IMR-90 (cell line): ENCODE measurements at regions not wholly inside any gene's neighbourhood (a gene's known extent, or its start where the extent isn't known, plus 50 kb on each side); places are given as distances from the start of the nearest gene placed in this dataset.

Source experiments
- ATAC-seq: fragments of 200-7000 bp; cut with Tn5 transposase; 2 replicates; pipeline ENCODE4 v1.9.1; 2020; ENCODE audit warnings: low read depth, mild to moderate bottlenecking, moderate library complexity
- BruUV-seq: library from RNA; stranded (reverse); fragments of 400-500 nt; replicated peaks from 2 replicates; lab custom pipeline; 2021; lab: Mats Ljungman, UMichigan
- CTCF ChIA-PET: fragments of 300-600 bp; formaldehyde crosslinking; extraction: SDS; loops from one replicate; lab custom pipeline; 2021; ENCODE audit warnings: antibody characterized with exemption; lab: Yijun Ruan, JAX
- POLR2A ChIA-PET: fragments of 300-600 bp; sonication (Branson Sonifier 250); formaldehyde crosslinking; loops from one replicate; lab custom pipeline; 2022; ENCODE audit warnings: antibody characterized with exemption; ENCODE audit not compliant: unreplicated experiment; lab: Charles Lee
- DNase-seq: peaks from one replicate; pipeline ENCODE4 v3.0.0; 2013
- H2AFZ ChIP-seq: replicated peaks from 2 replicates; pipeline ENCODE3; 2013; ENCODE audit warnings: low read length, mild to moderate bottlenecking; ENCODE audit not compliant: poor library complexity
- H2AK5ac ChIP-seq: 2 replicates; pipeline ENCODE4 v1.6.1; 2013; ENCODE audit warnings: low read depth, low read length, inconsistent platforms
- H2AK9ac ChIP-seq: replicated peaks from 2 replicates; pipeline ENCODE3; 2013; ENCODE audit warnings: mild to moderate bottlenecking, low read depth, low read length, moderate library complexity; ENCODE audit not compliant: poor library complexity
- H2BK120ac ChIP-seq: 2 replicates; pipeline ENCODE4 v1.6.1; 2013; ENCODE audit warnings: low read depth, low read length, inconsistent platforms
- H2BK15ac ChIP-seq: 3 replicates; pipeline ENCODE4 v1.6.1; 2013; ENCODE audit warnings: low read depth, low read length, inconsistent platforms
- H2BK20ac ChIP-seq: 2 replicates; pipeline ENCODE4 v1.6.1; 2013; ENCODE audit warnings: low read depth, mild to moderate bottlenecking, inconsistent platforms, low read length, moderate library complexity
- H2BK5ac ChIP-seq: 2 replicates; pipeline ENCODE4 v1.6.1; 2013; ENCODE audit warnings: mild to moderate bottlenecking, low read depth, low read length, inconsistent platforms; ENCODE audit not compliant: poor library complexity, severe bottlenecking
- H3K14ac ChIP-seq: replicated peaks from 2 replicates; pipeline ENCODE4 v1.6.1; 2013; ENCODE audit warnings: low read depth, low read length, inconsistent platforms
- H3K18ac ChIP-seq: 2 replicates; pipeline ENCODE4 v1.6.1; 2013; ENCODE audit warnings: low read depth, low read length, control low read depth
- H3K23ac ChIP-seq: 2 replicates; pipeline ENCODE4 v1.6.1; 2013; ENCODE audit warnings: low read depth, low read length, inconsistent platforms
- H3K27ac ChIP-seq: 2 replicates; pipeline ENCODE4 v1.5.1; 2013; ENCODE audit warnings: mild to moderate bottlenecking, control low read depth, low read length; ENCODE audit not compliant: insufficient read depth
- H3K27me3 ChIP-seq: 2 replicates; pipeline ENCODE4 v1.6.1; 2013; ENCODE audit warnings: low read length; ENCODE audit not compliant: control insufficient read depth, insufficient read depth
- H3K36me3 ChIP-seq: 2 replicates; pipeline ENCODE4 v1.6.1; 2013; ENCODE audit warnings: low read length, mixed read lengths; ENCODE audit not compliant: control insufficient read depth, insufficient read depth
- H3K4ac ChIP-seq: 2 replicates; pipeline ENCODE4 v1.6.1; 2013; ENCODE audit warnings: low read depth, low read length, inconsistent platforms
- H3K4me1 ChIP-seq: 2 replicates; pipeline ENCODE4 v1.6.1; 2013; ENCODE audit warnings: low read length, mixed read lengths; ENCODE audit not compliant: control insufficient read depth, insufficient read depth
- H3K4me2 ChIP-seq: 2 replicates; pipeline ENCODE4 v1.6.1; 2013; ENCODE audit warnings: low read depth, mild to moderate bottlenecking, control low read depth, low read length, moderate library complexity
- H3K4me3 ChIP-seq: 2 replicates; pipeline ENCODE4 v1.5.1; 2013; ENCODE audit warnings: low read depth, mild to moderate bottlenecking, control low read depth, low read length, moderate library complexity; ENCODE audit not compliant: insufficient read depth
- H3K56ac ChIP-seq: 2 replicates; pipeline ENCODE4 v1.6.1; 2013; ENCODE audit warnings: low read length, inconsistent platforms; ENCODE audit not compliant: insufficient read depth; ENCODE audit errors: extremely low read depth
- H3K79me1 ChIP-seq, 2 experiments: 2 replicates each; pipeline ENCODE4 v1.6.1; 2013; ENCODE audit warnings: low read length in 2 of 2, inconsistent platforms in 1 of 2, low read depth in 1 of 2
- H3K9ac ChIP-seq: 2 replicates; pipeline ENCODE4 v1.6.1; 2013; ENCODE audit warnings: low read depth, low read length, control low read depth
- H3K9me1 ChIP-seq: 2 replicates; pipeline ENCODE4 v1.6.1; 2013; ENCODE audit warnings: low read length, inconsistent platforms; ENCODE audit not compliant: insufficient read depth
- H3K9me3 ChIP-seq: 2 replicates; pipeline ENCODE4 v1.6.1; 2013; ENCODE audit warnings: low read length; ENCODE audit not compliant: control insufficient read depth, insufficient read depth
- H4K20me1 ChIP-seq: 2 replicates; pipeline ENCODE4 v1.6.1; 2013; ENCODE audit warnings: low read length, inconsistent platforms; ENCODE audit not compliant: insufficient read depth
- H4K5ac ChIP-seq: 2 replicates; pipeline ENCODE4 v1.6.1; 2013; ENCODE audit warnings: mild to moderate bottlenecking, low read depth, low read length, control low read depth
- H4K8ac ChIP-seq, 2 experiments: 2 replicates each; pipeline ENCODE4 v1.6.1; 2013; ENCODE audit warnings: low read depth in 2 of 2, low read length in 2 of 2, control low read depth in 1 of 2, inconsistent platforms in 1 of 2
- H4K91ac ChIP-seq: 2 replicates; pipeline ENCODE4 v1.6.1; 2013; ENCODE audit warnings: low read depth, low read length, inconsistent platforms; ENCODE audit not compliant: insufficient read depth
- BHLHE40 ChIP-seq: fragments of 150-350 bp; IDR thresholded peaks from 2 replicates; pipeline ENCODE4 v1.6.1; 2016; ENCODE audit warnings: mild to moderate bottlenecking, low read depth, low read length
- CEBPB ChIP-seq: IDR thresholded peaks from 2 replicates; pipeline ENCODE4 v1.6.1; 2012; ENCODE audit warnings: low read depth, low read length, improper control_type of control experiment
- ELK1 ChIP-seq: fragments of 150-350 bp; IDR thresholded peaks from 2 replicates; pipeline ENCODE4 v1.6.1; 2016; ENCODE audit warnings: low read depth, mild to moderate bottlenecking, low read length, moderate library complexity, borderline replicate concordance
- FOS ChIP-seq: fragments of 150-350 bp; IDR thresholded peaks from 2 replicates; pipeline ENCODE4 v1.6.1; 2016; ENCODE audit warnings: low read depth, low read length
- MAFK ChIP-seq: IDR thresholded peaks from 2 replicates; pipeline ENCODE4 v1.6.1; 2012; ENCODE audit warnings: low read depth, low read length, improper control_type of control experiment
- MAZ ChIP-seq: IDR thresholded peaks from 2 replicates; pipeline ENCODE4 v1.6.1; 2012; ENCODE audit warnings: low read depth, mild to moderate bottlenecking, low read length, improper control_type of control experiment, moderate library complexity, borderline replicate concordance
- POLR2A ChIP-seq: IDR thresholded peaks from 2 replicates; pipeline ENCODE4 v1.6.1; 2012; ENCODE audit warnings: mild to moderate bottlenecking, low read depth, low read length
- RCOR1 ChIP-seq: IDR thresholded peaks from 2 replicates; pipeline ENCODE4 v1.6.1; 2012; ENCODE audit warnings: mild to moderate bottlenecking, low read length, improper control_type of control experiment; ENCODE audit not compliant: insufficient replicate concordance
- RFX5 ChIP-seq: IDR thresholded peaks from 2 replicates; pipeline ENCODE4 v1.8.0; 2012; ENCODE audit warnings: low read depth, mild to moderate bottlenecking, low read length, moderate library complexity
- dilution Hi-C: fragments of 300-500 bp; cut with HindIII; formaldehyde crosslinking; loops from one replicate; pipeline ENCODE4 v1.14.3; 2018; ENCODE audit warnings: low sequenced_read_pairs; ENCODE audit not compliant: unreplicated experiment
- in situ Hi-C: fragments of 300-500 bp; cut with MboI; formaldehyde crosslinking; loops from 3 replicates; pipeline ENCODE4 v1.14.3; 2019; ENCODE audit warnings: low sequenced_read_pairs, inconsistent platforms, mixed read lengths
- intact Hi-C: fragments of 100-400 bp; cut with micrococcal nuclease; formaldehyde crosslinking; loops from 2 replicates; pipeline ENCODE4 v1.10.0; 2022
- TF ChIP-seq, protein P1 (sequence below): fragments of 150-350 bp; IDR thresholded peaks from 2 replicates; pipeline ENCODE4 v1.6.1; 2017; ENCODE audit warnings: mild to moderate bottlenecking, antibody characterized with exemption, low read length, low read depth

GRCh38 chr2:198961547-198961946 is 496.2 kb downstream of the SATB2 start:
- CTCF ChIA-PET, result interaction anchor here (0.7 to 1.2 kb wide), 3 partner anchors 20 to 528 kb away, joined by 3 read pairs; no protein-coding TSS in a partner anchor
- dilution Hi-C loops, result no loop called here

More at GRCh38 chr2:198961547-198961946, 496.2 kb downstream of the SATB2 start:
- intact Hi-C loops, result no loop called here
- no peak for DNase-seq
- H2AK9ac ChIP-seq, result no peak overlapping the region
- no peak overlapping the region for H3K9ac ChIP-seq
- no peak overlapping the region for H3K14ac ChIP-seq
- no peak for ATAC-seq
- H3K4me1 ChIP-seq, result no peaks in the 10 kb centered on the region
- no peak overlapping the region for H2BK120ac ChIP-seq
- POLR2A ChIA-PET, result no interaction called here
- no peaks in the 10 kb centered on the region for H3K36me3 ChIP-seq
- no peak overlapping the region for H3K18ac ChIP-seq
- no peak overlapping the region for H3K4me2 ChIP-seq
- no peak for TF ChIP-seq POLR2A
- TF ChIP-seq FOS, result no peak
- no peak for TF ChIP-seq CEBPB
- TF ChIP-seq MAFK, result no peak
- TF ChIP-seq ELK1, result no peak
- TF ChIP-seq RCOR1, result no peak
- TF ChIP-seq, protein P1, sequence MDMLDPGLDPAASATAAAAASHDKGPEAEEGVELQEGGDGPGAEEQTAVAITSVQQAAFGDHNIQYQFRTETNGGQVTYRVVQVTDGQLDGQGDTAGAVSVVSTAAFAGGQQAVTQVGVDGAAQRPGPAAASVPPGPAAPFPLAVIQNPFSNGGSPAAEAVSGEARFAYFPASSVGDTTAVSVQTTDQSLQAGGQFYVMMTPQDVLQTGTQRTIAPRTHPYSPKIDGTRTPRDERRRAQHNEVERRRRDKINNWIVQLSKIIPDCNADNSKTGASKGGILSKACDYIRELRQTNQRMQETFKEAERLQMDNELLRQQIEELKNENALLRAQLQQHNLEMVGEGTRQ, result no peak
- TF ChIP-seq MAZ, result no peak
- no peak for TF ChIP-seq RFX5
- TF ChIP-seq BHLHE40, result no peak
- no peaks in the 10 kb centered on the region for H3K27me3 ChIP-seq
- H4K8ac ChIP-seq, result no peak overlapping the region
- H2BK15ac ChIP-seq, result no peak overlapping the region
- H2AK5ac ChIP-seq, result no peak overlapping the region
- H3K23ac ChIP-seq, result no peak overlapping the region
- no peak overlapping the region for H3K27ac ChIP-seq
- H2AFZ ChIP-seq, result no peak overlapping the region
- H4K20me1 ChIP-seq, result no peaks in the 10 kb centered on the region
- no peaks in the 10 kb centered on the region for H3K79me1 ChIP-seq
- no peak overlapping the region for H3K56ac ChIP-seq
- no peak overlapping the region for H4K91ac ChIP-seq
- H4K5ac ChIP-seq, result no peak overlapping the region
- no peaks in the 10 kb centered on the region for H3K9me1 ChIP-seq
- no TSS peak for BruUV-seq
- H3K9me3 ChIP-seq, result no peaks in the 10 kb centered on the region
- H3K4me3 ChIP-seq, result no peak overlapping the region
- in situ Hi-C loops, result no loop called here
- no peak overlapping the region for H3K4ac ChIP-seq
- no peak overlapping the region for H2BK20ac ChIP-seq
- no peak overlapping the region for H2BK5ac ChIP-seq
